K562 (cell line): ENCODE measurements at regions not wholly inside any gene's neighbourhood (a gene's known extent, or its start where the extent isn't known, plus 50 kb on each side); places are given as distances from the start of the nearest gene placed in this dataset.

Experiments
- ATAC-seq: fragments of 200-7000 bp; cut with Tn5 transposase; 3 replicates; pipeline ENCODE4 v1.9.1; 2020; ENCODE audit warnings: moderate library complexity
- BruUV-seq: library from RNA; stranded (reverse); fragments of 400-500 nt; replicated peaks from 2 replicates; lab custom pipeline; 2021; lab: Mats Ljungman, UMichigan
- CTCF ChIA-PET: fragments of 300-600 bp; formaldehyde crosslinking; extraction: SDS; loops from one replicate; lab custom pipeline; 2021; ENCODE audit warnings: low intra/inter-chr PET ratio; lab: Yijun Ruan, JAX
- POLR2A ChIA-PET: fragments of 300-600, 350-650 bp; sonication (Branson Sonifier 250); formaldehyde crosslinking; extraction: SDS; loops from one replicate; lab custom pipeline; 2021; ENCODE audit warnings: antibody characterized with exemption, inconsistent platforms; lab: Yijun Ruan, JAX
- DNase-seq, 4 experiments: peaks; one replicate each; pipeline versions ENCODE4 v3.0.0 to v3.0.0-alpha.2; 2011 to 2018; ENCODE audit warnings: low spot score in 3 of 4, mixed read lengths in 3 of 4; ENCODE audit errors: extremely low read depth in 1 of 4
- FAIRE-seq: peaks from 2 replicates; lab custom pipeline; 2011; peaks lifted over from hg19 to GRCh38; lab: Jason Lieb, UNC
- H2AFZ ChIP-seq: 2 replicates; pipeline ENCODE4 v1.6.0; 2011; ENCODE audit warnings: low read depth, low read length, control low read depth, inconsistent platforms
- H3K27ac ChIP-seq: fragments of 200-600 bp; 3 replicates; pipeline ENCODE4 v1.8.0; 2011; ENCODE audit warnings: low read depth, mild to moderate bottlenecking, control low read depth, inconsistent platforms, low read length, moderate library complexity, mixed read lengths; ENCODE audit errors: extremely low read depth
- H3K27me3 ChIP-seq, 2 experiments: fragments of 300-600 bp in 1 of 2; 2 replicates in 1 of 2; 3 replicates in 1 of 2; pipeline versions ENCODE4 v1.6.0 to v1.8.0; 2011; ENCODE audit warnings: inconsistent platforms in 2 of 2, low read length in 2 of 2, mild to moderate bottlenecking in 1 of 2, mixed read lengths in 1 of 2, moderate library complexity in 1 of 2; ENCODE audit not compliant: control insufficient read depth in 2 of 2, insufficient read depth in 2 of 2
- H3K36me3 ChIP-seq: fragments of 300-600 bp; 3 replicates; pipeline ENCODE4 v1.8.0; 2011; ENCODE audit warnings: mild to moderate bottlenecking, low read length, inconsistent platforms; ENCODE audit not compliant: control insufficient read depth, insufficient read depth
- H3K4me1 ChIP-seq, 2 experiments: fragments of 200-600 bp in 1 of 2; replicated peaks in 1 of 2; 2 replicates in 1 of 2; 3 replicates in 1 of 2; pipeline versions ENCODE4 v1.5.1 to v1.8.0; 2011; ENCODE audit warnings: inconsistent platforms in 2 of 2, low read length in 2 of 2, mild to moderate bottlenecking in 1 of 2, mixed read lengths in 1 of 2, moderate library complexity in 1 of 2; ENCODE audit not compliant: control insufficient read depth in 2 of 2, insufficient read depth in 2 of 2
- H3K4me2 ChIP-seq: 2 replicates; pipeline ENCODE4 v1.6.1; 2011; ENCODE audit warnings: low read length, control low read depth, inconsistent platforms, mixed read lengths; ENCODE audit not compliant: insufficient read depth
- H3K4me3 ChIP-seq: fragments of 200-600 bp; sonication (generic), shearing (Covaris generic); 2 replicates; pipeline ENCODE4 v1.5.1; 2016; ENCODE audit warnings: control low read depth, inconsistent platforms
- H3K79me2 ChIP-seq: fragments of 200-600 bp; 3 replicates; pipeline ENCODE4 v1.8.0; 2011; ENCODE audit warnings: low read length, inconsistent platforms; ENCODE audit not compliant: control insufficient read depth, insufficient read depth
- H3K9ac ChIP-seq, 2 experiments: 2 replicates each; pipeline versions ENCODE4 v1.6.0 to v1.6.1; 2011; ENCODE audit warnings: low read depth in 2 of 2, low read length in 2 of 2, control low read depth in 1 of 2, inconsistent platforms in 1 of 2, mild to moderate bottlenecking in 1 of 2, mixed read lengths in 1 of 2; ENCODE audit not compliant: insufficient read depth in 1 of 2
- H3K9me1 ChIP-seq: one replicate; pipeline ENCODE4 v1.6.0; 2011; ENCODE audit warnings: inconsistent platforms, mild to moderate bottlenecking, low read length, moderate library complexity; ENCODE audit not compliant: control insufficient read depth, insufficient read depth
- H3K9me3 ChIP-seq: replicated peaks from 2 replicates; pipeline ENCODE4 v1.5.1; 2011; ENCODE audit warnings: low read depth, low read length, inconsistent platforms; ENCODE audit not compliant: control insufficient read depth, insufficient read depth
- H4K20me1 ChIP-seq: replicated peaks from 2 replicates; pipeline ENCODE4 v1.6.1; 2011; ENCODE audit warnings: low read length, inconsistent platforms, mixed read lengths; ENCODE audit not compliant: control insufficient read depth, insufficient read depth
- C11orf30 ChIP-seq: fragments of 450-650 bp; IDR thresholded peaks from 2 replicates; pipeline ENCODE4 v1.6.1; 2016; ENCODE audit warnings: low read depth, mild to moderate bottlenecking
- CBFA2T3 ChIP-seq: fragments of 450-650 bp; IDR thresholded peaks from 2 replicates; pipeline ENCODE4 v1.6.1; 2017
- FOSL1 ChIP-seq: fragments of 200-800 bp; sonication (Bioruptor generic); conservative IDR thresholded peaks from 2 replicates; pipeline ENCODE4 v1.6.1; 2016; ENCODE audit warnings: missing genetic modification characterization, missing compliant biosample characterization
- HMG20B ChIP-seq: fragments of 250-450 bp; sonication (Bioruptor Pico); IDR thresholded peaks from 2 replicates; pipeline ENCODE4 v1.5.0; 2021; ENCODE audit warnings: mild to moderate bottlenecking
- JUNB ChIP-seq: fragments of 450-650 bp; formaldehyde crosslinking; conservative IDR thresholded peaks from 2 replicates; pipeline ENCODE4 v1.4.0; 2020; ENCODE audit warnings: mild to moderate bottlenecking
- LCOR ChIP-seq: sonication (generic); formaldehyde crosslinking; IDR thresholded peaks from 2 replicates; pipeline ENCODE4 v1.8.0; 2022; ENCODE audit warnings: mild to moderate bottlenecking, missing genetic modification reagents
- MAFF ChIP-seq: IDR thresholded peaks from 2 replicates; pipeline ENCODE4 v1.6.1; 2012; ENCODE audit warnings: low read length, improper control_type of control experiment
- MAFG ChIP-seq: fragments of 450-650 bp; conservative IDR thresholded peaks from 2 replicates; pipeline ENCODE4 v1.6.1; 2016; ENCODE audit warnings: missing genetic modification characterization, missing compliant biosample characterization
- MAFK ChIP-seq: IDR thresholded peaks from 2 replicates; pipeline ENCODE4 v1.6.1; 2011; ENCODE audit warnings: low read length, improper control_type of control experiment
- NFE2 ChIP-seq: IDR thresholded peaks from 2 replicates; pipeline ENCODE4 v1.6.1; 2014; ENCODE audit warnings: antibody characterized with exemption, low read depth
- NFRKB ChIP-seq: fragments of 450-650 bp; IDR thresholded peaks from 2 replicates; pipeline ENCODE4 v1.6.1; 2016; ENCODE audit warnings: low read depth
- POLR2G ChIP-seq: fragments of 200-400 bp; formaldehyde crosslinking; IDR thresholded peaks from 2 replicates; pipeline ENCODE4 v1.6.1; 2017; ENCODE audit warnings: low read depth, mild to moderate bottlenecking, antibody characterized with exemption, low read length, moderate library complexity
- RBM15 ChIP-seq: fragments of 200-400 bp; formaldehyde crosslinking; IDR thresholded peaks from 2 replicates; pipeline ENCODE4 v1.6.1; 2018; ENCODE audit warnings: mild to moderate bottlenecking, low read length, moderate library complexity; ENCODE audit not compliant: insufficient read depth
- RFX7 ChIP-seq: fragments of 250-450 bp; sonication (Bioruptor Pico); IDR thresholded peaks from 2 replicates; pipeline ENCODE4 v1.5.1; 2021; ENCODE audit warnings: mild to moderate bottlenecking
- SP2 ChIP-seq: IDR thresholded peaks from 2 replicates; pipeline ENCODE4 v1.6.1; 2011; ENCODE audit warnings: mild to moderate bottlenecking, low read depth, low read length, moderate library complexity; ENCODE audit not compliant: poor library complexity, severe bottlenecking; ENCODE audit errors: extremely low read depth
- ZNF316 ChIP-seq: fragments of 450-650 bp; IDR thresholded peaks from 2 replicates; pipeline ENCODE4 v1.6.1; 2016
- ZNF592 ChIP-seq: fragments of 450-650 bp; IDR thresholded peaks from 2 replicates; pipeline ENCODE4 v1.6.1; 2017; ENCODE audit warnings: antibody characterized with exemption, mild to moderate bottlenecking
- WGBS: fragments of 100-300 bp; shearing (Covaris generic); methylation state at CpG from one replicate; pipeline ENCODE4 v1.1.6; 2016; ENCODE audit warnings: low coverage, mixed read lengths; ENCODE audit not compliant: insufficient coverage; ENCODE audit errors: missing lambda C conversion rate; 5-methylcytosine and 5-hydroxymethylcytosine counted together
- in situ Hi-C: fragments of 300-500 bp; cut with MboI; formaldehyde crosslinking; loops from 4 replicates; pipeline ENCODE4 v1.15.0; 2018; ENCODE audit warnings: inconsistent platforms, mixed read lengths
- intact Hi-C: fragments of 100-400 bp; cut with micrococcal nuclease; formaldehyde crosslinking; loops from 2 replicates; pipeline ENCODE4 v1.14.2; 2022

DNA sequence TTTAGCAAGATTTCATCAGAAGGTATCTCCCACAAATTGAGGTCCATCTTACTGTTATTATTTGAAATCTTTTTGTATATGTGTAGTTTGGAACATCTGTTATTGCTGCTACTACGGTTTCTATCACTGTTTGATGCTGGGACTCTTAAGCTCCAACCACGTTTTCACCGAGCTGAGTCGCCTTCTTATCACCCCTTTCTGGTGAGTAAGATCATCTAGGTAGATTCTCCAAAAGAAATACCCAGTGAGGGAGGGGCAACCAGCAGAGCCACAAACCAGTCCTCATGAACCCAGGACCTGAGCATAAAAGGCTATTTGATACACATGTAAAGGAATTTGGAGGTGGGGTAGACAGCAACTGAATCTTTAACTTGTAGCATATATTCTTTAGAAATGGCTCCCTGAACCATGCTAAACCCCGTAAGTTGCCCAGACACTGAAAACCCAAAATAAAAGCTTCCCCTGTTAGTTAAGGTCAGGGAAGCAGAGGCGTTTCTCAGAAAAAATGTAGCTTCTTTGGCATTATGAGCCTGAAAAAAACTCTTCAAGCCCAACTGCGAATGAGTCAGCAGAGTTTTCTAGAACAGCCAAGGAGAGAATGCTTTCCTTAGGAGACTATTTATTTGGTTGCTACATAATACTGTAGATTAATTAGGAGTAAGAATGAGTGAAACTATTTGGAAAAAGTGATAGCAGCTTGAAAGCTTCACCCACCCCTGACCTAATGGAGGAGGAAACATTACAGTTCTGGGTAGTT is 53.8 kb upstream of the ATXN3L start:
- H3K9me3 ChIP-seq: no peaks in the 10 kb centered on the region
- H3K4me2 ChIP-seq: no peak overlapping the region; the same call in 1 of the 2 replicates
- peak overlapping the region; percentile 55; the same call in 1 of the 3 replicates for H3K27ac ChIP-seq
- H3K79me2 ChIP-seq: no peaks in the 10 kb centered on the region
- ChIA-PET POLR2A (no interaction called here), CTCF (no interaction called here)
- H3K36me3 ChIP-seq: peaks cover 48% of the 10 kb centered on the region; the same call in 2 of the 3 replicates
- H3K4me3 ChIP-seq: no peak overlapping the region
- intact Hi-C loops: no loop called here
- H3K9me1 ChIP-seq: no peaks in the 10 kb centered on the region
- H2AFZ ChIP-seq: peak overlapping the region; percentile 38; the same call in 1 of the 2 replicates
- ATAC-seq (no peak), DNase-seq (peak in 1 of 4 experiments; percentile 20)
- no peak overlapping the region for H3K9ac ChIP-seq
- 42% methylated on average over 7 of the region's 7 CpGs for WGBS
- H4K20me1 ChIP-seq: no peaks in the 10 kb centered on the region
- H3K27me3 ChIP-seq: no peaks in the 10 kb centered on the region
- peak; percentile 26; the same call in 1 of the 2 replicates for TF ChIP-seq MAFK
- peak; percentile 4; the same call in 1 of the 2 replicates for TF ChIP-seq MAFF
- TF ChIP-seq NFRKB: no peak
- no peak for TF ChIP-seq JUNB (CRISPR knock-in tag)
- TF ChIP-seq SP2: no peak
- TF ChIP-seq ZNF316: peak; percentile 18; the same call in 1 of the 2 replicates
- no peak for TF ChIP-seq RBM15
- 0 out of 2 replicates have a peak, but pooled peaks have one; percentile 28 for TF ChIP-seq FOSL1 (tag)
- TF ChIP-seq NFE2: peak; percentile 44; the same call in 1 of the 2 replicates
- TF ChIP-seq C11orf30: peak; percentile 55; the same call in 1 of the 2 replicates
- TF ChIP-seq HMG20B (CRISPR knock-in tag): no peak
- TF ChIP-seq LCOR: no peak
- no peak for TF ChIP-seq RFX7 (CRISPR knock-in tag)
- TF ChIP-seq ZNF592: peak; percentile 21; the same call in 1 of the 2 replicates
- TF ChIP-seq MAFG (tag): peak; percentile 54
- TF ChIP-seq POLR2G: no peak
- TF ChIP-seq CBFA2T3: no peak
- TF ChIP-seq, all 486 proteins: peak for 8
- no TSS peak for BruUV-seq
- no peak for FAIRE-seq
- H3K4me1 ChIP-seq: peaks cover 0 to 6% of the 10 kb centered on the region in 2 experiments; a peak in 1 of 5 replicates
- in situ Hi-C loops: no loop called here
